ENCODE measurements at regions not wholly inside any gene's neighbourhood (a gene's known extent, or its start where the extent isn't known, plus 50 kb on each side); places are given as distances from the start of the nearest gene placed in this dataset.
"Not testable (repeated sequence)": the region's sequence is repeated elsewhere in the genome, so short reads cannot be mapped to it uniquely, and the experiment has no call there.

DNA sequence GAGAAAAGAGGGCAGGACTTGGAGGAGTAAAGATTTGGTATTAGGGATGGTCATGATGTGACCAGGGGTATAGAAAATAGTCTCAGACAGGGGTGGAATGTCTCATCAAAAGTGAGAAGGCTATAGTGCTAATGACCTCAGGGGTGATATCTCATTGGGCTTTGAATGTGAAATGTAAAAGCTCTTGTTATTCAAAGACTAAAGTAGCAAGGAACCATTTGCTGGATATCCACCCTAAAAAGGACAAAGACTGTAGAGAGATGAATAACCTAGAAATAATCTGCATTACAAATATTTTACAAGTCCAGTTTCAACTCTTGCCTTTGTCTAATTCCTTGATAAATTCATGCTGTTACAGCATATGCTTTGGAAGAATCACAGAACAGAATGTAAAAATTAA lies 224.4 kb downstream of the ICOS start:
- no peaks in the 10 kb centered on the region for H3K4me1 Mint-ChIP-seq
- H3K27ac Mint-ChIP-seq: no peak overlapping the region
- no peaks in the 10 kb centered on the region for H3K36me3 Mint-ChIP-seq
- no peak overlapping the region for H3K4me3 Mint-ChIP-seq
- H3K27me3 Mint-ChIP-seq: peaks cover 2% of the 10 kb centered on the region
- H3K9me3 Mint-ChIP-seq: peaks cover 2 to 12% (median 4%) of the 10 kb centered on the region in 3 donors

DNA sequence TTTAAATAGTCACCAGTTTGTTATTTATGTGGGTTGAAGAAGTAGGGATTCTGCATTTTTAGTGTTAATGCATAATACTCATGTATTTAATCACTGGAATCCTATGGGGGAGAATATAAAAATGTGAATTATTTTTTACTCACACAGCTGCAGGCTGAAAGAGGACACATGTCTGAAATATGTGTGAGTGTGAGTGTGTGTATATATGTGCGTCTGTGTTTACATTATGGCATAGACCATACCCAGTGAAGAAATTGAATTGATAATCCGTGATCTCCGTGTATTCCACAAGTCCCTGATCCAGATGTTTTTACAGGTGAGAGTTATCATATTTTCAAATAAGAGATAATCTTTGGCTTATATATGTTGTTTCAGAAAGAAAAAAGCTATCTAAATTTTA lies 225.3 kb downstream of the ICOS start:
- peaks cover 2% of the 10 kb centered on the region for H3K27me3 Mint-ChIP-seq
- no peak overlapping the region for H3K4me3 Mint-ChIP-seq
- peaks cover 2 to 9% (median 4%) of the 10 kb centered on the region in 3 donors for H3K9me3 Mint-ChIP-seq
- H3K4me1 Mint-ChIP-seq: no peaks in the 10 kb centered on the region
- H3K36me3 Mint-ChIP-seq: no peaks in the 10 kb centered on the region
- H3K27ac Mint-ChIP-seq: no peak overlapping the region

DNA sequence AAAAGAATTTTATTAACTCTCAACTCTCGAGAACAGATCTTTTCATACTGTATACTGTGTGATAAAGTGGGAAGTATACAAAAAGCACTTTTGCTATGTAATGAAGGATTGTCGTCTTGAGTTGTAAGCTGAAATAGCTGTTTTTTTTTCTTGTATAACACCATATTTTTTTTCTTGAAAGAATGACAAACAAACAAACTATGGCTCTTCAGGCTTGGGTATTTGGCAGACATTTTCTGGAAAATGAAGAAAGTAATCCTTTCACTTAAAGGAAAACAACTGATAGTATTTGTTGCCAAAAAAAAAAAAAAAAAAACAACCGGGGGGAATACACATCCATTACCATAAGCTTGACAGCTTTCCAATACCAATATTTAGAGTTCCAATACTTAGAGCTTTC lies 230.4 kb downstream of the ICOS start:
- H3K9me3 Mint-ChIP-seq: peaks cover 0 to 7% (median 2%) of the 10 kb centered on the region in 3 donors
- H3K4me3 Mint-ChIP-seq: no peak overlapping the region
- no peaks in the 10 kb centered on the region for H3K4me1 Mint-ChIP-seq
- H3K27ac Mint-ChIP-seq: no peak overlapping the region
- no peaks in the 10 kb centered on the region for H3K36me3 Mint-ChIP-seq
- H3K27me3 Mint-ChIP-seq: no peaks in the 10 kb centered on the region

DNA sequence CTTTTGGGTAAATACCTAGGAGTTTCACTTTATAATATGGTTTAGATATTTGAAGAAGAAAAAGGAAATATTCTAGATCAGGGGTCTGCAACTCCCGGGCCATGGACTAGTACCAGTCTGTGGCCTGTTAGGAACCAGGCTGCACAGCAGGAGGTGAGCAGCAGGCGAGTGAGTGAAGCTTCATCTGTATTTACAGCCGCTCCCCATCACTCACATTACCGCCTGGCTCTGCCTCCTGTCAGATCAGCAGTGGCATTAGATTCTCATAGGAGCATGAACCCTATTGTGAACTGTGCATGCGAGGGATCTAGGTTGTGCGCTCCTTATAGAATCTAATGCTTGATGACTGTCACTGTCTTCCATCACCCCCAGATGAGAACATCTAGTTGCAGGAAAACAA lies 231.1 kb downstream of the ICOS start:
- not testable (repeated sequence) for H3K9me3 Mint-ChIP-seq, H3K4me1 Mint-ChIP-seq, H3K4me3 Mint-ChIP-seq, H3K36me3 Mint-ChIP-seq, H3K27me3 Mint-ChIP-seq, H3K27ac Mint-ChIP-seq

DNA sequence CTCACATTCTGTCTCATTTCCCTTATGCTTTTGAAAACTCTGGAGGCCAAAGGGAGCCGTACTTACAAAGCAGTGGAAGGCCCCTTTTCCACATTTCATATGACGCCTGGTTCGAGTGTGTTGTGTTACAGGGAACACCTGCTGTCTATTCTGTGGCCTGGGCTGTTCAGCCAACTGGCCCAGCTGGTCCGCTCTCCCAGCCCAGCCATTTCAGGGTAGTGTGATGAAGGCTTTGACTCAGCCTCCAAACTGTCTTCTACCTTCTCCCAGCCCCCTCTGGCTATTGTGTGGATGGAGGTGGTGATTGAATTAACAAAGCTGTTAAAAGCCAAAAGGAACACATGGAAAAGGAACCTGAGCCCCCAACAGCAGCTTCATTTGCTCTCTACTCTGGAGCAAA lies 233.8 kb downstream of the ICOS start:
- no peaks in the 10 kb centered on the region for H3K27me3 Mint-ChIP-seq
- no peaks in the 10 kb centered on the region for H3K4me1 Mint-ChIP-seq
- no peaks in the 10 kb centered on the region for H3K9me3 Mint-ChIP-seq
- no peaks in the 10 kb centered on the region for H3K36me3 Mint-ChIP-seq
- H3K4me3 Mint-ChIP-seq: no peak overlapping the region
- H3K27ac Mint-ChIP-seq: no peak overlapping the region

DNA sequence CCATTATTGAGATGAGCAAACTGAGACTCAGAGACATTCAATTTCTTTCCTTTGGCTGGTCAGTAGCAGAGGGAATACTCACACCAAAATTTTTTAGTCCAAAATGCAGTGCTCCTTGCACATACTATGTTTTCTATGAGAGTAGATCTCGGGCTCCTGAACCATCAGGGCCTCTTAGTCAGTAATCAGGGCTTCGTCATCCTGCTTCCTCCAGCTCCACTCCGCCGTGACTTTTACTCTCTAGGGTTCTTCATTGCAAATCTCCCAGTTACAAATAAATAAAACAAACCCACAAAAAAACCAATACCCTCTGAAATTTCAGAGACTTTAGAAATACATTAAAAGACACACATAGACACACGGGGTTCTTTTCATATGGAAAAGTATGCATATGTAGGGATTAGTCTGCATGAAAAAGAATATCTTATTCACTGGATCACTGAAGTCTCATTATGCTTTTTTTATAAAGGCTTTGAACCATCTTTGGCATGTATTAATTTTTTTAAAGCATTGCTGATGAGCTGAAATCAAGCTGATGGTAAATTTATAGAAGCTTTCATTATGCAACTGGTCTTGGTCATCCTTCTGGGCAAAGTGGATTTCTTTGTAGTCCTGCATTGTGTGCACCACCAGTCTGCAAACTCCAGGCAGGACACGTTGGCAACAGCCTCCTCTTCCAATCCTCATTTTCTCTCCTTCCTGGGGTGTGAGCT lies 235.0 kb downstream of the ICOS start:
- Mint-ChIP-seq H3K27ac (no peak overlapping the region), H3K9me3 (no peaks in the 10 kb centered on the region), H3K36me3 (no peaks in the 10 kb centered on the region), H3K27me3 (no peaks in the 10 kb centered on the region), H3K4me1 (no peaks in the 10 kb centered on the region), H3K4me3 (no peak overlapping the region)

DNA sequence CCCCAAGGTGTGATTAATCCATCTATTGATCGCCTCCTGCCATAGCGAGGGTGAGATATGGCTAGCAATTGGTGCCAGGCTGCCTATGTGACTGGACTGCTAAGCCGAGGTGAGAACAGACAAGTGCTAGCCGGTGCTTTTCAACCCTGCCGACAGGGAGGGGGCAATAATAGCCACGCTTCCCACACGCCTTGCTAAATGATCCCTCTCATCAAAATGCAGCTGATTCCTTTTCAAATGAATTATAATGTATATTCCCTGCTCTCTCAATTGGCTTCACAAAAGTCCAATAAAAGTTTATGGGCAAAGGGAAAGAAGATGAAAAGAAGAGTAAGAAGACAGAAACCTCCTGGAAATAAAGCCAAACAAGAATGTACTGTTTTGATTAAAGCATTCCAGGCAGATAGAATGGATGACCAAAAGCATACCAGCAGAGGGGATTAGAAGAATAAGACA lies 235.6 kb downstream of the ICOS start:
- H3K4me3 Mint-ChIP-seq: no peak overlapping the region
- no peak overlapping the region for H3K27ac Mint-ChIP-seq
- no peaks in the 10 kb centered on the region for H3K27me3 Mint-ChIP-seq

DNA sequence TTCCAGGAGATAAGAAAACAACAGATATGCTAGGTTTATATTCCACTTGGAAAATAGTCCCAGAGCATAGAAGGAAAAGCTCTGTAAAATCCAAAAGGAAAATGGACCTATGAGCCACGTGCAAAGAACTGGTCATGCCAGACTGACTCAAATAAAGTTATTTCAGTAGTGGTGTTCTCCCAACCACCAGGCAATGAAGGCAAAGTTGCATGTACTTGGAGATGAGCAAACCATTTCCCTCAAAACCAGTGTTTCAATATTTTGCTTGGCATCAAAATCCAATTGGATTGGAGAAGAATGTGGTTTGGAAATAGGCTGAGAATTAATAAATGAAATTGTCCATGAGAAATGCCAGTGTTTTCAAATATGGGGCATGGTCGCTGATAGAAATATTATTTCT lies 237.5 kb downstream of the ICOS start:
- no peaks in the 10 kb centered on the region for H3K9me3 Mint-ChIP-seq
- H3K4me3 Mint-ChIP-seq: no peak overlapping the region
- H3K4me1 Mint-ChIP-seq: no peaks in the 10 kb centered on the region
- H3K27me3 Mint-ChIP-seq: no peaks in the 10 kb centered on the region
- no peaks in the 10 kb centered on the region for H3K36me3 Mint-ChIP-seq
- H3K27ac Mint-ChIP-seq: no peak overlapping the region

More for the DNA sequence above, 235.6 kb downstream of the ICOS start:
- Mint-ChIP-seq H3K9me3 (no peaks in the 10 kb centered on the region), H3K4me1 (no peaks in the 10 kb centered on the region), H3K36me3 (no peaks in the 10 kb centered on the region)

DNA sequence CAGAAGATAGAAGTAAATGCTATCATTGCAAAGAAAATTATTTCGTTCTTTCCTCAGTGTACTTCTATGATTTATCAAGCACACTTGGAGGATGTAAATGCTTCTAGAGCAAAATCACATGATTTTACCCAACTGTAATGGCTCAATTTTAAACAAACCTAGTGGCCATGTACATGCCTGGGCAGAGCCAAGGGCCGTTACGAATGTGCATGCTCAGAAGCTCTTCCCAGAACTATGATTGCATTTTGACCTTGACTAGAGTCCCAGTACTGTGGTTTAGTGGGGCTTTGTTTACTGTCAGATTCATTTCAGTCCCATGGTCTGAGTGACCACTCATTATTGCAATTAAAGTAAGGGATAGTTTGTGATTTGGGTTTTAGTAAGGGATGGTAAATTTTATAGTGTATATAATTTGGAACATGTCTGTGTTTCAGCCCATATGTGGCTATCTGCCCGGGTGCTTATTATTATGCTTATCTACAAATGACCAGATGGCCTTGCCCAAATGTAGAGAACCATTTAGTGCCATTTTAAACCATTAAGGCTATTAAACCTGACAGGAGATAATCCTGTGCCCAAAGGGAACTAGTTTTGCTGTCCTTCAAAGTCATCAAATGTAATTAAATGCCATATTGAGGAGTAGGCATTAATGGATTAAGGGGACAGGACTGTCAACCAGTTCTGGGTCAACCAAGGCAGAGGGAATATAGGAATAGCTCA lies 239.1 kb downstream of the ICOS start:
- Mint-ChIP-seq H3K4me3 (no peak overlapping the region), H3K4me1 (no peaks in the 10 kb centered on the region), H3K36me3 (no peaks in the 10 kb centered on the region), H3K27ac (no peak overlapping the region), H3K9me3 (no peaks in the 10 kb centered on the region), H3K27me3 (no peaks in the 10 kb centered on the region)

DNA sequence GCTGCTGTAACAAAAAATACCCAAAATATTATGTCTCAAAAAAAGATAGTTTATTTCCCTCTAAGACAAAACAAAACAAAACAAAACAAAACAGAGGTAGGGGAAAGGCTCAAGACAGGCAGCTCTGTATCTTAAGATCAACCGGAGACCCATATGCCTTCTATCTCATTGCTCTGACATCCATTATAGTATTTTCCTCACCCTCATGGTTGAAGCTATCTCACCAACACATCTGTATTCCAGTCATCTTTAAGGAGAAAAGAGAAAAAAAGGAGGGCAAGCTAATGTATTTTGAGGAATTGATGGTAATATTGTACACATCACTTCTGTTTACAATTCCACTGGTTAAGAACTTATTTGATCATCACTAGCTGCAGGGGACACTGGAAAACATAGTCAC lies 239.7 kb downstream of the ICOS start:
- H3K36me3 Mint-ChIP-seq: no peaks in the 10 kb centered on the region
- no peak overlapping the region for H3K4me3 Mint-ChIP-seq
- no peak overlapping the region for H3K27ac Mint-ChIP-seq
- H3K9me3 Mint-ChIP-seq: no peaks in the 10 kb centered on the region
- no peaks in the 10 kb centered on the region for H3K27me3 Mint-ChIP-seq
- H3K4me1 Mint-ChIP-seq: no peaks in the 10 kb centered on the region

DNA sequence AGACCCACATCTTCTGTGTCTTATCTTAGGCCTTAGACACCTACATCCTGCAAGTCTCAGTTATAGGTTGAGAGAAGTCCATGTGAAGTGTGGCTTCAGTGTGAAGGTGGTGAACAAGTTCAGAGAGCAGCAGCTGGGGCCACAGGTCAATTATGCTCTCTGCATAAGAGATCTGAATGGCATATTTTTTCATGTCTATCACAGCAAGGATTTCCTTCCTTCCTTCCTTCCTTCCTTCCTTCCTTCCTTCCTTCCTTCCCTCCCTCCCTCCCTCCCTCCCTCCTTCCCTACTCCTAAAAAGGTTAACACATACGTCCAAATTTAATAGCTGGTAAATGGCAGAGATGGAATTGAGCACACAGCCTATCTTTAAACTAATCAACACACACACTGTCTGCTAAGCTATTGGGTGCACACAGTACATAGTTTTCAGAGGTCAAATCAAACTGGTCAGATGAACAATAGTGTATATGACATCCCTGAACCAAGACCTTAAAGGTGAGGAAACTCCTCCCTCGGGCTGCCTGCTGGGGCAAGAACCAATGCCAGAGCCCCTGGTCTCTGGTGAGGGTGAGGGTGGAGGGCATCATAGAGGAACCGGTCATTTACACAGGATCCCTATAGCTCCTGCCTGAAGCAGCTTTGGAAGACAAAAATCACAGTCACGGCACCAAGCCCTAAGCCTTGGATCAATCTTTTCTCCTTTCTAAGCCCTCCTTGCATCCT lies 240.9 kb downstream of the ICOS start:
- no peaks in the 10 kb centered on the region for H3K36me3 Mint-ChIP-seq
- H3K4me3 Mint-ChIP-seq: no peak overlapping the region
- peaks cover 0 to 1% (median 0%) of the 10 kb centered on the region in 3 donors for H3K9me3 Mint-ChIP-seq
- no peak overlapping the region for H3K27ac Mint-ChIP-seq
- no peaks in the 10 kb centered on the region for H3K4me1 Mint-ChIP-seq
- no peaks in the 10 kb centered on the region for H3K27me3 Mint-ChIP-seq

DNA sequence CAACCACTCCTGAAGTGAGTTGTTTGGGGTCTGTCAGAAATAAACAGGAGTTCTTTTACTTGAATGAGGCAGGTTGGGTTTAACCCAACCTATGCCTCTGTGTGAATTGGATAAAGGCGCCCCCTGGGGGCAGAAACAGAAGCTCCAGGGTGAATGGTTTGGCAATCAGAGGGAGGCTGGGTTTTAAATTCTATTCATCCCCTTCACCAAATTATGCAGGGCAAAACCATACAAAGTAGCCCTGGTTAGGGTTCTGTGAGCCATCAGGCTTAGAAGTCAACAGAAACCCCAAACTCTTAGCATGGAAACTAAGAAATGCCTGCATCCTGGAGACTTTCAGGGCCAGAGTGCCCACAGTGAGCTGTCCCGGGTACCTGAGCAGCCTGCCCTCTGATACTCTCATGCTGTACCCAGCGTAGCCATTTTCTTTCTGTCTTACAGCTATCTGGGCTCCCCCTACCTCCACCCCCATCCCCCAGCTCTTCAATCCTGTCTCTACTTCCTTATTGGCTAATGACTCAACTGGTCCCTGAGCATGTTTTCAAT lies 241.5 kb downstream of the ICOS start:
- H3K9me3 Mint-ChIP-seq: peaks cover 0 to 1% (median 0%) of the 10 kb centered on the region in 3 donors
- H3K4me1 Mint-ChIP-seq: no peaks in the 10 kb centered on the region
- no peaks in the 10 kb centered on the region for H3K27me3 Mint-ChIP-seq
- H3K27ac Mint-ChIP-seq: no peak overlapping the region
- H3K36me3 Mint-ChIP-seq: no peaks in the 10 kb centered on the region
- H3K4me3 Mint-ChIP-seq: no peak overlapping the region

DNA sequence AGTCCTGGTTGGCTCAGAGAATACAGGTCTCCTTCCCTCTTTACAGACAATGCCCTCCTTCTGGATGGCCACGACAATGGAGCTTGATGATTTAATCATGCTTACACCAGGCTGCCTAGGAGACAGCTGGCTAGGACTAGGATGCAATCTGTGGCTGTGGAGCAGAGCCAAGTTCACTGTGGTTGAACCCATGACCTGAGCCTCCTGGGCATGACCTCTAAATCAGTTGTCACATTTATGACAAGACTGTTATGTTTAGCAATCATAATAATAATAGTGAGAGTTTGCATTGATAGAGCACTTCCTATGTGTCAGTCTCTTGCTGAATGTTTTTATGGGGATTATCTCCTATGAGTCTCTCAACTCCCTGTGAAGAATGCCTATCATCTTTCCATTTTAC lies 244.1 kb downstream of the ICOS start:
- Mint-ChIP-seq H3K27me3 (peaks cover 2% of the 10 kb centered on the region), H3K27ac (no peak overlapping the region), H3K4me1 (no peaks in the 10 kb centered on the region), H3K4me3 (no peak overlapping the region), H3K36me3 (no peaks in the 10 kb centered on the region), H3K9me3 (peaks cover 0 to 1% (median 0%) of the 10 kb centered on the region in 3 donors)

DNA sequence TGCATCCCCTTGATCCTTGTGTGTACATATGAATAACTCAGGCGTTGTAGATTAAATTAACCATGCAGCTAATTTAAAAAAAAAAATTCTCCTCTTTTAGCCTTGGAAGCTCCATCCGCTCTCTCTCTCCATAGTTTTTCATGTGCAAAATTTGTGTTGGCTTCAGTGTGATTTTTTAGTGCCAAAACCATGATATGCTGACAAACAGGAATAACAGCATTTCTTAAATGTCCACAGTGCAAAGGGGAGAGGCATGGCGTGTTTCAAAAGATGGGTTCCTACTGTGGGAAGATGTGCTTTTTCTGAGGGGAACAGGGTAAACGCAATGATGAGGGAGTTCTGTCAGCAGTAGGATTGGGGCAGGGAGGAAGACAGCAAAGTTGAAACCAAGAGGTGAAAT lies 247.0 kb downstream of the ICOS start:
- no peak overlapping the region for H3K4me3 Mint-ChIP-seq
- peak overlapping the region in 1 of 3 donors; percentile 36 for H3K27ac Mint-ChIP-seq
- peaks cover 0 to 1% (median 0%) of the 10 kb centered on the region in 3 donors for H3K9me3 Mint-ChIP-seq
- peaks cover 0 to 2% (median 0%) of the 10 kb centered on the region in 3 donors for H3K4me1 Mint-ChIP-seq
- peaks cover 2% of the 10 kb centered on the region for H3K27me3 Mint-ChIP-seq
- H3K36me3 Mint-ChIP-seq: no peaks in the 10 kb centered on the region

DNA sequence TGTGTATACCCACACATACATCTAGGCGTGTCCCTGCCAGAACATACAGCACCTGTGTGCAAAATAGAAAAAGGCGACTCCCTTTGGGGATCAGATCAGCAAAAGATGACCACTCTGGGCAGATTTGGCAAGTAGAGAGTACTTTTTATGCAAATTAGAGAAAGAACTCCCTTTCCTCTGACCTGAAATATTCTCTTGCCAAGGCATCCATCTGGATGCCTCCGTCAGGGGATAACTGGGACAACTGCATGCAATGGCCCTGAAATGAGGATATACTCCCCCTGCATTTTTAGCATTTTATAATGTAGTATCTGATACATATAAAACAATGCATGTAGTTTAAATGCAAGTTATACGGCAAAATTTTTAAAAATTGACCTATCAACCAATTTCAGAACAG lies 247.7 kb downstream of the ICOS start:
- Mint-ChIP-seq H3K9me3 (peaks cover 0 to 1% (median 0%) of the 10 kb centered on the region in 3 donors), H3K36me3 (no peaks in the 10 kb centered on the region), H3K27me3 (peaks cover 2% of the 10 kb centered on the region), H3K4me3 (no peak overlapping the region), H3K27ac (no peak overlapping the region), H3K4me1 (peaks cover 0 to 2% (median 0%) of the 10 kb centered on the region in 3 donors)

Data from IgD-negative memory B cell (primary cell).